ENCODE measurements at regions not wholly inside any gene's neighbourhood (a gene's known extent, or its start where the extent isn't known, plus 50 kb on each side); places are given as distances from the start of the nearest gene placed in this dataset.

GRCh38 chr7:46076527-46076926 lies 155.5 kb upstream of the IGFBP3 start:
- 7 to 27% methylated on average over 1 of the region's 1 CpG for WGBS, 2 donors
- Histone ChIP-seq H3K4me3 (no peak overlapping the region), H3K27ac (no peak overlapping the region), H3K4me1 (no peaks in the 10 kb centered on the region), H3K36me3 (ENCODE audit: low read depth, missing control alignments) (no peaks in the 10 kb centered on the region), H3K9me3 (no peaks in the 10 kb centered on the region), H3K27me3 (no peaks in the 10 kb centered on the region)
- TF ChIP-seq POLR2A (IDR thresholded peaks at IDR 0.05) (no peak), CTCF (IDR thresholded peaks at IDR 0.05) (no peak)
- peak; percentile 20 for DNase-seq
- intact Hi-C loops (cut with DNase I; ENCODE audit: low total_unique reads), result no loop called here

- Histone ChIP-seq H3K27ac (no peak overlapping the region), H3K4me3 (no peak overlapping the region), H3K4me1 (no peaks in the 10 kb centered on the region), H3K27me3 (no peaks in the 10 kb centered on the region), H3K9me3 (no peaks in the 10 kb centered on the region), H3K36me3 (ENCODE audit: low read depth, missing control alignments) (no peaks in the 10 kb centered on the region)
- intact Hi-C loops (cut with DNase I; ENCODE audit: low total_unique reads), result no loop called here
- DNase-seq, result no peak
- no peak for TF ChIP-seq CTCF (IDR thresholded peaks at IDR 0.05)
- TF ChIP-seq POLR2A (IDR thresholded peaks at IDR 0.05), result no peak
Observed at GRCh38 chr7:46072722-46073121, 151.7 kb upstream of the IGFBP3 start.

- TF ChIP-seq CTCF (IDR thresholded peaks at IDR 0.05) (no peak), POLR2A (IDR thresholded peaks at IDR 0.05) (no peak)
- Histone ChIP-seq H3K4me3 (no peak overlapping the region), H3K9me3 (no peaks in the 10 kb centered on the region), H3K27me3 (no peaks in the 10 kb centered on the region), H3K4me1 (no peaks in the 10 kb centered on the region), H3K27ac (no peak overlapping the region), H3K36me3 (ENCODE audit: low read depth, missing control alignments) (no peaks in the 10 kb centered on the region)
- 83 to 89% methylated on average over 1 of the region's 1 CpG for WGBS, 2 donors
- no peak for DNase-seq
- intact Hi-C loops (cut with DNase I; ENCODE audit: low total_unique reads), result no loop called here
Observed at GRCh38 chr7:46071601-46072000, 150.5 kb upstream of the IGFBP3 start.

- 56 to 69% methylated on average over 3 of the region's 3 CpGs for WGBS, 2 donors
- Histone ChIP-seq H3K4me3 (no peak overlapping the region), H3K4me1 (no peaks in the 10 kb centered on the region), H3K36me3 (ENCODE audit: low read depth, missing control alignments) (no peaks in the 10 kb centered on the region), H3K27ac (no peak overlapping the region), H3K9me3 (no peaks in the 10 kb centered on the region), H3K27me3 (no peaks in the 10 kb centered on the region)
- DNase-seq, result no peak
- TF ChIP-seq POLR2A (IDR thresholded peaks at IDR 0.05), result no peak
- TF ChIP-seq CTCF (IDR thresholded peaks at IDR 0.05), result no peak
- intact Hi-C loops (cut with DNase I; ENCODE audit: low total_unique reads), result no loop called here
Observed at GRCh38 chr7:46071076-46071475, 150.0 kb upstream of the IGFBP3 start.

GRCh38 chr7:46068159-46068558 lies 147.1 kb upstream of the IGFBP3 start:
- intact Hi-C loops (cut with DNase I; ENCODE audit: low total_unique reads), result no loop called here
- H3K36me3 ChIP-seq (ENCODE audit: low read depth, missing control alignments), result no peaks in the 10 kb centered on the region
- DNase-seq, result no peak
- H3K9me3 ChIP-seq, result no peaks in the 10 kb centered on the region
- WGBS, 2 donors, result 93 to 95% methylated on average over 2 of the region's 2 CpGs
- TF ChIP-seq POLR2A (IDR thresholded peaks at IDR 0.05) (no peak), CTCF (IDR thresholded peaks at IDR 0.05) (no peak)
- no peaks in the 10 kb centered on the region for H3K4me1 ChIP-seq
- no peaks in the 10 kb centered on the region for H3K27me3 ChIP-seq
- no peak overlapping the region for H3K27ac ChIP-seq
- H3K4me3 ChIP-seq, result no peak overlapping the region
